Endodermal cell (in vitro differentiated cells): ENCODE measurements at regions not wholly inside any gene's neighbourhood (a gene's known extent, or its start where the extent isn't known, plus 50 kb on each side); places are given as distances from the start of the nearest gene placed in this dataset.

Source experiments
- DNase-seq: peaks from one replicate; pipeline ENCODE4 v3.0.0-alpha.2; 2017
- H3K27ac ChIP-seq: 2 replicates; pipeline ENCODE4 v1.5.1; 2013; ENCODE audit warnings: mild to moderate bottlenecking, low read depth, low read length, moderate library complexity
- H3K27me3 ChIP-seq: 2 replicates; pipeline ENCODE4 v1.6.1; 2013; ENCODE audit warnings: mild to moderate bottlenecking, low read length, moderate library complexity; ENCODE audit not compliant: insufficient read depth, control insufficient read depth, poor library complexity, severe bottlenecking
- H3K36me3 ChIP-seq: 2 replicates; pipeline ENCODE4 v1.7.0; 2013; ENCODE audit warnings: mild to moderate bottlenecking, low read length, moderate library complexity; ENCODE audit not compliant: control insufficient read depth, insufficient read depth
- H3K4me1 ChIP-seq: one replicate; pipeline ENCODE4 v1.7.0; 2013; ENCODE audit warnings: low read length; ENCODE audit not compliant: control insufficient read depth, insufficient read depth
- H3K4me3 ChIP-seq: 2 replicates; pipeline ENCODE4 v1.5.1; 2013; ENCODE audit warnings: mild to moderate bottlenecking, low read length, moderate library complexity
- H3K9ac ChIP-seq: 2 replicates; pipeline ENCODE4 v1.6.1; 2013; ENCODE audit warnings: mild to moderate bottlenecking, low read length, moderate library complexity; ENCODE audit not compliant: poor library complexity, severe bottlenecking; ENCODE audit errors: extremely low read depth
- H3K9me3 ChIP-seq: 2 replicates; pipeline ENCODE4 v1.6.1; 2013; ENCODE audit warnings: mild to moderate bottlenecking, low read length, moderate library complexity; ENCODE audit not compliant: control insufficient read depth
- H3K27ac Mint-ChIP-seq: 2 replicates; pipeline ENCODE4 v1.8.0; 2020; ENCODE audit warnings: mixed read lengths
- H3K27me3 Mint-ChIP-seq: 2 replicates; pipeline ENCODE4 v1.8.0; 2021; ENCODE audit warnings: mild to moderate bottlenecking, mixed read lengths; ENCODE audit not compliant: insufficient read depth
- H3K36me3 Mint-ChIP-seq: 2 replicates; pipeline ENCODE4 v1.8.0; 2020; ENCODE audit warnings: low read depth, mixed read lengths
- H3K4me1 Mint-ChIP-seq: 2 replicates; pipeline ENCODE4 v1.8.0; 2020; ENCODE audit warnings: mixed read lengths
- H3K4me3 Mint-ChIP-seq: 2 replicates; pipeline ENCODE4 v1.8.0; 2020; ENCODE audit warnings: mild to moderate bottlenecking, moderate library complexity, mixed read lengths
- H3K9me3 Mint-ChIP-seq: 2 replicates; pipeline ENCODE4 v1.8.0; 2020; ENCODE audit warnings: mild to moderate bottlenecking, mixed read lengths
- WGBS, 2 experiments: methylation state at CpG; one replicate each; pipeline versions ENCODE4 v1.1.5 to v1.1.7; 2013; ENCODE audit warnings: missing lambda C conversion rate in 2 of 2, mixed read lengths in 1 of 2; ENCODE audit not compliant: insufficient coverage in 1 of 2, insufficient read length in 1 of 2; 5-methylcytosine and 5-hydroxymethylcytosine counted together
- TF ChIP-seq, protein P1 (sequence below): fragments of 200-600 bp; sonication (generic); conservative IDR thresholded peaks from 2 replicates; pipeline ENCODE4 v1.5.0; 2021; ENCODE audit warnings: antibody characterized with exemption, mild to moderate bottlenecking

DNA sequence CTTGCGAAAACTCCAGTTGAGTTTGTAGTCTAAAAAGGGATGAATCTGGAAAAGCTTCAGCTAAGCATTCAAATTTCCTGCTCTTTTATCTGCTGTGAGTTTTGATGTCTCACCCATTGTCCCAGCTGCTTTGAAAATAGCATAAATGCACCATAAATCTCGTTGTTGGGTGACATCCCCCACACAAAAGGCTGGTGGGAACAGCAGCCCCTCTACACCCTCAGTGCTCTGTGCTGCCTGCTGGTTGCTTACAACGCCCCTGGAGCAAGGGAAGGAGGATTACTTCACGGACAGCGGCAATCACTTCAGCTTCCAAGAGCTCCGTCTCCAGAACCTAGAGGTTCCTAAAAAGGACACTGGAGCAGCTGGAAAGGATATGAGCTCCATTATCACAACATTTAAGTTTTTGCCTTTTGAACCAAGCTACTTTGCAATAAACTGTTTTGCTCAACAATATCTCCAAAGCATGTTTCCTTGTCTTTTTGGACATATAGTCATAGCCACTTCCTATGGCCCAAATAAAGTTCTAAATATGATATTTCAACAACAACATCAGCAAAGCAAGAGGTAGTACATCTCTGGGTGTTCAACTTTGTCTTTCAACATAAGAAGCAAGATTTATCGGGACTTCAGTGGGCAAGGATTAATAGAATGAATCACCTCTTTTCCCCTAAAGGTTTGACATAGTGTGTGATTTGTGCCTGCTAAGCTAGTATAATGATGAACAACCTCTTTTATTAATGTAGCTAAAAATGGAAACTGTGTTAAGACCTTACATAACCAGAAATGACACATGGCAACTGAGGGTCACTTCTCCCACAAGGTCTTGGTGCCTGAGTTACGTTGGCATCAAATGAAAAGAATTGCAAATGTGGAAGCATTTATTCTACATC is 413.5 kb downstream of the TXNL1 start:
- Histone ChIP-seq H3K4me1 (no peaks in the 10 kb centered on the region), H3K36me3 (no peaks in the 10 kb centered on the region), H3K27ac (no peak overlapping the region), H3K4me3 (no peak overlapping the region), H3K9me3 (no peaks in the 10 kb centered on the region), H3K27me3 (no peaks in the 10 kb centered on the region), H3K9ac (no peak overlapping the region)
- Mint-ChIP-seq H3K36me3 (no peaks in the 10 kb centered on the region), H3K27me3 (no peaks in the 10 kb centered on the region), H3K4me1 (no peaks in the 10 kb centered on the region), H3K4me3 (no peak overlapping the region), H3K27ac (no peak overlapping the region), H3K9me3 (no peaks in the 10 kb centered on the region)
- 71 to 86% methylated on average over 2 to 8 of the region's 8 CpGs for WGBS, 2 experiments
- TF ChIP-seq, protein P1, sequence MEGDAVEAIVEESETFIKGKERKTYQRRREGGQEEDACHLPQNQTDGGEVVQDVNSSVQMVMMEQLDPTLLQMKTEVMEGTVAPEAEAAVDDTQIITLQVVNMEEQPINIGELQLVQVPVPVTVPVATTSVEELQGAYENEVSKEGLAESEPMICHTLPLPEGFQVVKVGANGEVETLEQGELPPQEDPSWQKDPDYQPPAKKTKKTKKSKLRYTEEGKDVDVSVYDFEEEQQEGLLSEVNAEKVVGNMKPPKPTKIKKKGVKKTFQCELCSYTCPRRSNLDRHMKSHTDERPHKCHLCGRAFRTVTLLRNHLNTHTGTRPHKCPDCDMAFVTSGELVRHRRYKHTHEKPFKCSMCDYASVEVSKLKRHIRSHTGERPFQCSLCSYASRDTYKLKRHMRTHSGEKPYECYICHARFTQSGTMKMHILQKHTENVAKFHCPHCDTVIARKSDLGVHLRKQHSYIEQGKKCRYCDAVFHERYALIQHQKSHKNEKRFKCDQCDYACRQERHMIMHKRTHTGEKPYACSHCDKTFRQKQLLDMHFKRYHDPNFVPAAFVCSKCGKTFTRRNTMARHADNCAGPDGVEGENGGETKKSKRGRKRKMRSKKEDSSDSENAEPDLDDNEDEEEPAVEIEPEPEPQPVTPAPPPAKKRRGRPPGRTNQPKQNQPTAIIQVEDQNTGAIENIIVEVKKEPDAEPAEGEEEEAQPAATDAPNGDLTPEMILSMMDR = no peak
- DNase-seq = no peak

DNA sequence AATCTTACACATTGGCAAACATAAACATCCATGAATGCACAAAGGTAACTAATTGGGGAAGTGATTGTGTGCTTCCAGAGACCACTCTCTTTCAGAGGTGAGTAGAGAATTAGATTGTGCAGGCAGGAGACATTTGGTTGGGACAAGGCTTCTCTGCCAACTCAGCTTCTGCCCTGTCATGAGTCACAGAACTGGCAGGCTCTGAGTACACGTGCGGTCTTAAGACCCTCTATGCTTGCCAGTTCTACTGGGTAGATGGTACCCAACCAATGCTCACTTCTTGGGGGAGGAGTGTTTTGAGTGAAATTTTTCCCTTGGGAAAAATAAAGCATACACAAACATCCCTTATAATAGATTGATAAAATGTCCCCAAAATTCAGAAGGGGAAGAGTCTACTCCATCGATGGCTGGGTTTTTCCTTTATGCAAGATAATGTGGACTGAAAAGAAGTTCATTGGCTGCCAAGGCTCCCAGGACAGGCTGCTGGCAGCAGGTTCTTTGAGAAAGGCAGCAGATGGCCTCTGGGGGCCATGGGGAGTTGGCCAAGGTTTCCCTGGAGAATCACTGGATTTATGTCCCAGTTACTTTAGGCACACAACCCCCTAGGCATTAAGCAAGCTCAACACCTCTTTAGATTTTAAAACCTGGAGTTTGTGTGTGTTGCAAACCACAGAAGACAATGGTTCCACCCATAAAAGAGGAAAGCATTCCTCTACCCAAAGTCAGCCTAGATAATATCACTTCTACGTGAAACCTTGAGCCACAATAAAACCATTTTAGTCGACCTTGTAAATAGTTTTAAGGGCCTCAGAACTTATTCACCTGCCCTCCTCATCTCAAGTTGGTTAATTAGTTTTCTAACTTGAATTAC is 417.0 kb downstream of the TXNL1 start:
- Histone ChIP-seq H3K4me3 (no peak overlapping the region), H3K27ac (no peak overlapping the region), H3K9ac (no peak overlapping the region), H3K9me3 (no peaks in the 10 kb centered on the region), H3K27me3 (no peaks in the 10 kb centered on the region), H3K36me3 (no peaks in the 10 kb centered on the region), H3K4me1 (no peaks in the 10 kb centered on the region)
- H3K4me3 Mint-ChIP-seq = no peak overlapping the region
- H3K36me3 Mint-ChIP-seq = no peaks in the 10 kb centered on the region
- no peak overlapping the region for H3K27ac Mint-ChIP-seq
- H3K27me3 Mint-ChIP-seq = no peaks in the 10 kb centered on the region
- H3K9me3 Mint-ChIP-seq = no peaks in the 10 kb centered on the region
- no peaks in the 10 kb centered on the region for H3K4me1 Mint-ChIP-seq
- DNase-seq = no peak
- WGBS, 2 experiments = 40 to 90% methylated on average over 1 to 5 of the region's 5 CpGs
- TF ChIP-seq, protein P1 = no peak

DNA sequence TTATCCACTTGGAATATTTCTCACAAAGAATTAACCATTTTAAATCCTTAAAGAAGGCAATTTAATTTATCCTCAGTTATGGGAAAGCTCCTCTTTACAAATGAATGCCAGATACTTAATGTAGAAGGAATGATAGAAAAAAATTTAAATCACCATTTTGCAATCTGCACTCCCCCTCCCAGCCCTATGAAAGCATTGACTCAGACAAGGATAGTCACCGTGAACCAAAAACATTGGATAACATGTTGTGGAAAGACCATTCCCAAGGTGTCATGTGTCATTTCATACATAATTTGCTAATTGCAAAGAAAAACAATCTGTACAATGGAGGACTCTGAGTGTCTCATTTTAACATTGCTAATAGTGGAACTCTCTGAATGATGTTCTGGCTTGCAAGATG is 421.0 kb downstream of the TXNL1 start:
- H3K36me3 Mint-ChIP-seq = no peaks in the 10 kb centered on the region
- WGBS, 2 experiments = 100% methylated on average over 1 of the region's 1 CpG; no CpG with 5 or more reads in 1 of the 2 experiments
- no peaks in the 10 kb centered on the region for H3K4me1 Mint-ChIP-seq

More for the DNA sequence above, 421.0 kb downstream of the TXNL1 start:
- Histone ChIP-seq H3K4me3 (no peak overlapping the region), H3K9ac (no peak overlapping the region), H3K27me3 (no peaks in the 10 kb centered on the region), H3K36me3 (no peaks in the 10 kb centered on the region), H3K27ac (no peak overlapping the region), H3K9me3 (no peaks in the 10 kb centered on the region), H3K4me1 (no peaks in the 10 kb centered on the region)
- Mint-ChIP-seq H3K9me3 (no peaks in the 10 kb centered on the region), H3K27me3 (no peaks in the 10 kb centered on the region), H3K27ac (no peak overlapping the region), H3K4me3 (no peak overlapping the region)
- TF ChIP-seq, protein P1 = no peak
- DNase-seq = no peak
